ENCODE measurements at regions not wholly inside any gene's neighbourhood (a gene's known extent, or its start where the extent isn't known, plus 50 kb on each side); places are given as distances from the start of the nearest gene placed in this dataset.

DNA sequence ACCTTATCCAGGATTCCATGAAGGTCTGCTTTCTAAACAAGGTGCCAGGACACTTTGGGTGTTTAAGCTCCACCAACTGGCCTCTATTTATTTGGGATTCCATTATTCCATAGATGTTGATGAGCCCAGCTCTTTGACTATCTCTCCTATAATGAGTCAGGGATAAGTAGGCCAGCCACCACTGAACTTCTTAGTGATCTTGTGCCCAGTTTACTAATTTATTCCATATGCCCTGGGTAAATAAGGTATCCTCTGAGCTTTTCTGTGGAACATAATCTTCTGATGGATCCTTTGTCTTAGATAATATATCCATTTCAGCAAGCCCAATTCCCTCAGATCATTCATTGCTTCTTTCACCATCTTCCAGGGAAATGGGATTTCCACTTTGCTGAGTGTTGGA is 535.0 kb downstream of the FOXG1 start:
- no peak for DNase-seq

DNA sequence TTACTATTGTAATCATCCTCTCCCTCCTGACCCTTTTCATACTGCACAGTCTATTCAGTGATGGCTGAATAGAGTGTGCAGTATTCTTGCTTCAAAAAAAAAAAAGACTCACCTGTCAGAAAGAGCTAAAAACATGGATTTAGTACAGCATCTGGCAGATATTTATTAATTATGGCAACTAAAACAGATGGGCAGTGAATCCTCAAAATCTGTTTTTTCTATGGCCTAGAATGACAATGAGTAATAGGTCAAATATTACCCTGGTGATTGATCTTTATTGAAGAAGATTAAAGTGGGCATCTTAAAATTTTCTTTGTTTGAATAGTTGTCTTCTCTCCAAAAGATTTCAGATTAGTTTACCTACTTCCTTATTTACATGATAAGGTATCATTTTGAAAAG is 543.6 kb downstream of the FOXG1 start:
- no peak for DNase-seq

DNA sequence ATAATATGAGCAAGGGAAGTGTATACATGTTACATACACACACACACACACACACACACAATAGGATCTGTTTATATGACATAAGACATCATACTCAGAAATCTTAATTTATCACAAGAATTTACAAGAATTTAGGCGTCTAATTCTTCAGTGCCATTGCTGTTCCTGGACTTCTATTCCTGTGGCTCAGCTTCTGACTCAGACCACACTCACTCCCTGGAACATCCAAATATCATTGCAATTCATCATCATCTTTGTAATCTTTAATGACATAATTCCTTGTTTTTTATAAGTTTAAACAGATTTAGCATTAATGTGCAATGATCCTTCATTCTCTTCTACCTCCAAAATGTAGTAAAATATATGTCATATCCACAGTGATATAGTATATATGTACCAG is 544.2 kb downstream of the FOXG1 start:
- DNase-seq, result no peak

DNA sequence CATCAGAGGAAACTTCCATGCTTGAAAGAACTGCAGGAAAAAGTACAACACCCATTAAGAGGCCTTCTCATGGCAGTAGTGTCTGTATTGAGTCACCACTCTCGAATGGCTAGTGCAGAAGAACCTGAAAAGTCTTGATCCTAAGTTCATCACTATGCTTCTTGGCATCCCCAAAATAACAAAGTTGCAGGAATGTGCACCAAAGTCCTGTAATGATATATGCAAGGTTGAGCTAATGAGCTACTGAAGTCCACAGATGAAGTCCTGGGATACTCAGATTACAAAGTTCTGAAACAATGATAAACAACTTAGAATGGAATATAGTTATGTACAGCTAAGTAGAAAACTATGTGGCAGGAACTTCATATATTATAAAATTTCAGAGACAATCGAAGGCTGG is 545.4 kb downstream of the FOXG1 start:
- DNase-seq, result no peak

DNA sequence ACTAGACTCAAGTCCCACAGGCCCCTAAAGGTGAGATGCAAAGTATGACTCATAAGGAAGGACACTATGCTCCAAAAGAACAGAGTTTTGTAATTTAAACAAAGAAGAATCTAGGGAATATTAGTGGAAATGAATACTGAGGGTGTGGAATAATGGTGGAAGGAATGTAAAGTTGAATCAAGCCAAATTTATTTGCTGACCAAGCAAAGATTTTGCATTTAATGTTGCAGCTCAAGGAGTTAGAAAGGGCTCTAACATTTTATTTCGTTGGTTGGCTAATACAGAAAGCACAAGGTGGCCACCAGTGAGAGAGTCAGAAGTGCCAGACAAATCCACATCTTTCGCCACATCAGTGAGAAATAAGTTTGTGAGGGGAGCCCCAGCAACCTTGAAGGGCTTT is 550.3 kb downstream of the FOXG1 start:
- no peak for DNase-seq

DNA sequence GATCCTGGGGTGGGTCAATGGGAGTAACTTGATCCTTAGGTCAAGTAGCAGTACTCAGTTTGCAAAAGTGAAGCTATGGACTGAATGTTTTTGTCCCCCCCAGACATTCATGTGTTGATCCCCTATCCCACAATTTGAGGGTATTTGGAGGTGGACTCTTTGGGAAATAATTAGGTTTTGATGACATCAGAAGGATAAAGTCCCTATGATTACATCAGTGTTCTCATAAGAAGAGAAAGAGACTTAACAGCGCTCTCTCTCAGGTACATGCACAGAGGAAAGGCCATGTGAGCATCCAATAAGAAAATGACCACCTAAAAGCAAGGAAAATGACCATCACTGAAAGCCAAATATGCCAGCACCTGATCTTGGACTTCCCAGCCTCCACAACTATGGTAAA is 550.8 kb downstream of the FOXG1 start:
- DNase-seq, result no peak

DNA sequence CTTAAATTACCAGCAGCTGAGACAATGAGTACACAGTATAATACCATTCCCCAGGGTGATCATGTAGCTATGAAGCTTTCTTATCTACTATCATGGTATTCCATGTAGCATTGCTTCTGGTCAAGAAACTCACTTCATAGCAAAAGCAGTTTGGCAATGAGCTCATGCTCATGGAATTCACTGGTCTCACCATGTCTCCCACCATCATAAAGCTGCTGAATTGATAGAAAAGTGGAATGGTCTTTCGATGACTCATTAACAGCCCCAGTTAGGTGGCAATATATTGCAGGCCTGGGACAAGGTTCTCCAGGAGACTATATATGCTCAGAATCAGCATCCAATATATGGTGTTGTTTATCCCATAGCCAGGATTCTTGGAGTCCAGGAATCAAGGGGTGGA is 553.7 kb downstream of the FOXG1 start:
- DNase-seq, result no peak

DNA sequence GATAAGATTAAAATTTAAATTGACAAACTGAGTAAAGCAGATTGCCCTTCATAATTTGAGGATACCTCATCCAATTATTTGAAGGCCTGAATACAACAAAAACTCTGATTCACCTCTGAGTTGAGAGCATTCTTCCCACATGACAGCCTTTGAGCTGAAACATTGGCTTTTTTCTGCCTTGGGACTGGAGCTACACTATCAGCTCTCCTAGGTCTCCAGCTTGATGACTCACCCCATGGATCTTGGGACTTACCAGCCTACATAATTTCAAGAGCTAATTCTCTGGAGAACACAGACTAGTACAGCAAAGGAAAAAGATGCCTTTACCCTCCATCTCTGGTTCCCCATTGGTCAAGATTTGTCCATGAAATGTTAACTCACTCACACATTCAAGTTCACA is 555.1 kb downstream of the FOXG1 start:
- no peak for DNase-seq

DNA sequence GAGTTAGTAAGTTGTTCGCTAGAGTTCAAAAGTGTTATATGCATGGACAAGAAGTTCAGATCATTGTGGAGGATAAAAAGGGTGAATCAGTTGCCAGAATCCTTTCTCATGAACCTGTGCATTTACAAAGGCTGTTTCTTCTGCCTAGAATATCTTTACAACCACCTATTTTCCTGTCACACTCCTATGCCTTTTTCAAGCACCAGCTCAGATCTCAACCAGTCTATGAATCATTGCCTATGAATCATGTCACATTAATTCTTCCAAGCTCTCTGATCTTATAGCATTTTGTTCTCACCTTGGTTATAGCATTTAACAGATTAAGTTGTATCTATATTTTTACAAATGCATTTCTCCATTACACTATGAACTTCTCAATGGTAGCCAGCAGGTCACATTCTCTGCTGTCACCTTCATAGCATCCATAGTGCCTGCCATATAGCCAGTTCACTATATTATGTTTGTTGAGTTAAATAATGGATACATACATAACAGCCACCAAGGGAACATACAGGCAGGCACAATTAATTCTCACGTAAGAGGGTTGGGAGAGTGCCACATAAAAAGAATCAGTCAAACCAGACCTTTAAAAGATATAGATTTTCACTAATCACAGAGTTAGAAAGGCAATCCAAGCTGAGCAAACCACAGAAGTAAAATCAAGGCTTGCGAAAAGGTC is 573.0 kb downstream of the FOXG1 start:
- DNase-seq, result no peak

DNA sequence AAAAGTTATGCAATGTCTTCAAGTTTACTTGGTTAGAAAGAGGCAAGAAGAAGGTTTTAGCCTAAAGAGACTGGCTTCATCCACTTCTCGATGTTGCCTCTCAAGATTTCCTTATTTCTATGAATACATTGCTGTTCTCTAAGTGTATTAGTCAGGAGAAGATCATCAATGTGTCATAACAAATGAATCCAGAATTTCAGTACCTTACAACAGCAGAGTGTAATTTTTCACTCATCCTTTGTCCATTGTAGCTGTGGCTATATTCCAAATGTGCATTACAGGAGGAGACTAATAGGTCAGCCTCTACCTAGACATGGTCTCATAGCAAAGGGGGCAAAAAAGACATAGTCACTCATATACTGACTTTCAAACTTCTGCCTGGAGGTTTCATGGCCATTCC is 579.1 kb downstream of the PRKD1 start:
- no peak for DNase-seq

DNA sequence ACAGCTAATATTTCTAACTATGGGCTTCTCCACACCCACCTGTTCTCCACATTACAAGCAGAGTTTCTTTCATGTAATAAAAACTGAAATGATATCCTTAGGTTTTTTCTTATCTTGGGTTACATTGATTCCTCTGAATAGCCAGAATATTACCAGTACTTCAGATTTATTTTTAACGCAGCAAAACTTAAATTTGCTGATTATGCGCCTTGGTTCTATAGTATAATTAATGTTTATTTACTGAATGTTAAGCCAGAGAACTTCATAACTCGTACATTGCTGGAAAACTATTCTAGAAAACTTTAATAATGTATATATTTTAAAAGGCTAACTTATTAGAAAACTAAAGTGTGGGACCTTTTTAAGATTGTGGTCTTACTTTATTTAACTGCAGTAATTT is 577.2 kb downstream of the PRKD1 start:
- no peak for DNase-seq

DNA sequence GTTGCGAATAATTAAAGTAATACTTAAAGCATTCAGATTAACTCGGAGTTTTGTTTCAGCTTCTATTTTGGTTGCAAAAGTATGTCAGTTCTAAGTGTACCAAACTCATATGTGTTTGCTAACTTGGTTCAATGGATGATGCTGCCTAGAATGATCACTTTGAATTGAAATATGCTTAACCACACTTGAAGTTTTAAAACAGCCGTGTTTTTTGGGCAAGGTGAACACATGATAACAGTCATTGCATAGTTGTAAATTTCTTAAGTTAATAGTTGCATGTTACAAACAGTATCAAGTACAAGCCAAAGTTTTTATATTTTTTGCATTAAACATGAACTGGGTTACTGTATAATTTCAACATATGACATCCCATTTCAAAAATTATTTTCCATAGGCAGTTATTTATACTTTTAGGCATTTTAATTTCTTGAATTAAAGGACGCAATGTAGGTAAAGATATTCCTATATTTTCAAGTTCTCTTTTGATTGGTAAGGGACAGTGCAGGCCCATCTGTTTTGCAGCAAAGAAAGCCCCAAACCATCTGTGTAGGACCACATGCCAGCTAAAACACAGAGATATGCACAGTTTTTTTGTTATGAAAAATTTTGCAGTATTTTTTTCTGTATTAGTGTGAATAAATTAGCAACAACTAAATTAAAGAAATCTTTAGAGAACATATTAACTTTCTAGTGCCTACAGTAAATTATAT is 575.5 kb downstream of the PRKD1 start:
- DNase-seq, result no peak

DNA sequence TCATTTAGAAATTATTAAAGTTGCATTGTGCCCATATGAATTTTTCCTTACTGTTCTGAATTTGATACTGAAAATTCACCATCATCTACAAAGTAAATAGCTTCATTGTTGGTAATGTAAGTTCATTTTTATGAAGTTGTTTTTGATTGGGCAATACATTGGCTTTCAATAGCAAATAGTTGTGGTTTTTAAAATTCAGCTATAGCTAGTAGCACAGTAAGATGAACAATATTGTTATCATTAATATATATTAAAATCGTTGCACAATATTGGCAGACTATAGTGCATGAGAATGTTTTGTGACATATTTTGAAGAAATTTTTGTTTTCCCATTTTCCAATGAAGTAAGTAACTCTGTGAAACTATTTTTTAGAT is 575.0 kb downstream of the PRKD1 start:
- no peak for DNase-seq

DNA sequence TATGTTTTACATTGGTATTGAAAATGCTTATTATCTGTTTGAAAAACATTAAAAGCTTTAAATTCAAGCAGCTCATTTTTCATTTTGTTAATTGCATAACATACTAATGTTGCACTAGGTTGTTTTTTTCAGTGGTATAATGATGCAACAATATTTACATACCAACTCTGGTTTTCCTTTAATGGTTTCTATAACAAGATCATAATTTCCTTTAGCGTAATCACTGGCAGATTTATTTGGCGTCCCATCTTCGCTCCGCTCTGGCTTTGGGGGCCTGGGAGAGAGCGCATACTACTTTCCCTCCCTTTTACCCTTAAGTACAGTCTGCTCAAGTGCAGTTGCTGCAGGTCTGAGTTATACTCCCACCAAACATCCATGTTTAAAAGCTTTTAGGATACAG is 574.1 kb downstream of the PRKD1 start:
- DNase-seq, result no peak

DNA sequence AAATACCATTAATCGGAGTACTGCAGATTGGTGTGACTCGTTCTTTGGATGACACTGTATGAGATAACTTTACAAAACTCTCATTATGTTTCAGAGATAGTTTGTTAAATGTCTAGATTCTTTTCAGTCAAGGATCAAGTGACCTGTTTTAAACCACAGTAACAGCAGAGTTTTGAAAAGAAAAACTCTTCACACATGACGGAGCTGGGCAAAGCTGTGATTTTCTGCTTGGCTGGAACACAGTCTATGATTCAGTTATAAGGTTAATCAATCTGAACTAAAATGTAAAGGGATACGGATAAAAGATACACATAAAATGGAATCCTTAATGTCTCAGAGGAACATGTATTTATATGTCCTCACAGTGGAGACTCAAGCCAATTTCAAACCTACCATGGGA is 573.2 kb downstream of the PRKD1 start:
- no peak for DNase-seq

DNA sequence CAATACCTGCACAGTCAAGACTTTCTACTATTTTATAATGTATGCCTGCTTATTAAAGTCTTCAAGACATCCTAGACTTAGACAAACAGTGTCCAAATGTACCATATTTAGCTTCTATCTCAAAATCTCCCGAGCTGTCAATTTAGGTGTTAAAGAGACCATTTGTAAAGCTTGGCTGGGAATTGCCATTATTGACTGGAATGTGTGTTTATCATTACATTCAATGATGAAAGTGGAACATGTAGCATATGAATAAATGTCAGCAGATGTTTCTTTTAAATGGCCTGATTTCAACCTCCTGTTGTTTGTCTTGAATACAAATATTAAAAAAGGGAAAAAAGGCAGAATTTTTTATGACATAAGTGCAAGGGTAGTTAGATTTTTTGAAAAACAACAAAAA is 572.3 kb downstream of the PRKD1 start:
- no peak for DNase-seq

DNA sequence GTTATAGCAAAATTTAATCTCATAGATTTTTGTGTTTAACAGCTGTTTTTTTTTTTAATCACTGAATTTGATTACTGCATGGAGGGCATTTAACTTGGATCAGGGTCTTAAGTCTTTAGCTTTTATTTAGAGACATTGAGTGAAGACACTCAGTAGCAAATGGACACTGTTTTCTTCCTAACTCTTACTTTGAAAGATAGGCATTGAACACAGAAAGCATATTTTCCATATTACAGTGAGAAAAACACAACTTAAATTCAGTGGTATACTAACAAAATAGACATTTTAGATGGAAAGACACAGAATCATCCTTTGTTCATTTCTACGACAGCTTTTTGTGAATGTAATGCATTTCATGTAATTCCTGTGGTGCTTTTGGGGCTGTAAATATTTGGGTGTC is 571.8 kb downstream of the PRKD1 start:
- no peak for DNase-seq

DNA sequence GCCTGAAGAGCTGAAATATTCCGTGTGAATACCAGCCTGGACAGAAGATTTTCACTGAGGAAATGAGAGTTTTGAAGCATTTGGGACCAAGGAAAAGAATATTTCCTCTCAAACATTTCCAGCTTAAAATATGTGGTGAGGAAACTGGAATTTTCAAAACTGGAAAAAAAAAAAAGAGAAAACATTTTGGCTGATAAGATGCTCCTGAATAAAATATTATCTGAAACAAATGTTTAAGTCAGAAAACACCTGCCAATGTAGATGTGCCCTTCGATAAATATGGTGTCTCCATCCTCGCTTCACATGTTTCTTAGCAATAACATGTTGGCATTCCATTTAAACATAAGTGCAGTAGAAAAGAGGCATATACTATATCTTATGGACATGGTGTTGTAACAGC is 567.0 kb downstream of the PRKD1 start:
- no peak for DNase-seq

DNA sequence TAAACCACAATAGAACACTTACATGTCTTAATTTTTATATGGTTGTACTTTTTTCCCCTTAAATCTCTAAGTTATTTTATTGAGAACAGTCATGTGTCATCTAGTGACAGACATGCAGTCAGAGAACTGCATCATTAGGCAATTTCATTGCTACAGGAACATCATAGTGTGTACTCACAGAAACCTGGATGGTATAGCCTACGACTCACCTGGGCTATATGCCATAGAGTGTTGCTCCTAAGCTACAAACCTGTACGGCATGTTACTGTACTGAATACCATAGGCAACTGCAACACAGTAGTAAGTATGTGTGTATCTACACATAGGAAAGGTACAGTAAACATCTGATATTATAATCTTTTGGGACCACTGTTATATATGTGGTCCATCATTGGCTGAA is 557.6 kb downstream of the PRKD1 start:
- DNase-seq, result no peak

DNA sequence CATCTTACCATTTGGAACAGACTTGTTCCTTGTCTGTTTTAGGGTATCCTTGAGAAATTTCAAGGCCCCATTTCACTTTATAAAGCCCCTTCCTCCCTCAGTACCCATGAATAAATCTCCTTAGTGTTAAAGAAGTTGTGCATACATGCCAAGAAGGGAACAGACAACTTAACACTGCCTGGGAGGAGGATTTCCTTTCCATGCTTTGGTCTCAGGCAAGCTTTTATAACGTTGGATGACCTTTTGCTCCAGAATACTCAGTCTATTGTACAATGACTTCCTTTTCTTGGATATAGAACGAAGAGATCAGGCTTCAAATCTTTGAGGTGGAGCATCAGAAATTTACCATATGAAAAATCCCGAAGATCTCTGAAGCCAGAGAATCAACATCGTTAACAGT is 551.4 kb downstream of the PRKD1 start:
- DNase-seq, result no peak

DNA sequence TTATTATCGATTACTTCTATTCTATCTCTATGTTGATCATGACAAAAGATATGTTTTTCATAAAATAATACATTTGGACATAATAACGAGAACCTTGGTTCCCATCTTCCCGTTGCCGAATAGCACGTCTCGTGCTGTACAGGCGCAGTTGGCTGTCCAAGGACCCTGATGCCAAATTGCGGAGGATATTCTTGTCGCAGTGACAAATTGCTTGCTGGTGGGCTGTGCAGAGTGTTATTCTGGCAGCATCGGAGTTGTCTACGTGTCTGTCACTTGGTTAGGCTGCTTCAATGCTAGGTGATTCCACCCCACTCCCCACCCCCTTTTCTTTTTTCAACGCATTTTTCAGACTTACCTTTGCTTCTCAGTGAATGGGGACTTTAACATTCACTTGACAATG is 546.8 kb downstream of the PRKD1 start:
- DNase-seq, result no peak

DNA sequence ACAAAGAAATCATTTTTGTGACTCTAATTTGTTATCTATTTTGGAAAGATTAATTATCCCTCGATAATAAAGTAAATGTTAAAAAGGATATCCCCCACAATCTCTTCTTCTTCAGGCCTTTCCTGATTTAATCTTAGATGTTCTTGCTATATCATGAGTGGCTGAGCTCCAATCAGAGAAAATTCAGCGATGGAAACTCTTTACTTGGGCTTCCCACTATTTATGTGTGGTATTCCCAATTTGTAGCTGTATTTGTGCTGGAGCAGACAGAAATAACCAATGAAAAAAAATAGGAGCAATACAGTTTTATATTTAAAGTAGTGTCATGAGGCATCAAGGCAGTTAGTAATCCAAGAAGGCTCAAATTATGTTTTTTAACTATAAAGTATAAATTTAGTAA is 539.1 kb downstream of the PRKD1 start:
- DNase-seq, result no peak

DNA sequence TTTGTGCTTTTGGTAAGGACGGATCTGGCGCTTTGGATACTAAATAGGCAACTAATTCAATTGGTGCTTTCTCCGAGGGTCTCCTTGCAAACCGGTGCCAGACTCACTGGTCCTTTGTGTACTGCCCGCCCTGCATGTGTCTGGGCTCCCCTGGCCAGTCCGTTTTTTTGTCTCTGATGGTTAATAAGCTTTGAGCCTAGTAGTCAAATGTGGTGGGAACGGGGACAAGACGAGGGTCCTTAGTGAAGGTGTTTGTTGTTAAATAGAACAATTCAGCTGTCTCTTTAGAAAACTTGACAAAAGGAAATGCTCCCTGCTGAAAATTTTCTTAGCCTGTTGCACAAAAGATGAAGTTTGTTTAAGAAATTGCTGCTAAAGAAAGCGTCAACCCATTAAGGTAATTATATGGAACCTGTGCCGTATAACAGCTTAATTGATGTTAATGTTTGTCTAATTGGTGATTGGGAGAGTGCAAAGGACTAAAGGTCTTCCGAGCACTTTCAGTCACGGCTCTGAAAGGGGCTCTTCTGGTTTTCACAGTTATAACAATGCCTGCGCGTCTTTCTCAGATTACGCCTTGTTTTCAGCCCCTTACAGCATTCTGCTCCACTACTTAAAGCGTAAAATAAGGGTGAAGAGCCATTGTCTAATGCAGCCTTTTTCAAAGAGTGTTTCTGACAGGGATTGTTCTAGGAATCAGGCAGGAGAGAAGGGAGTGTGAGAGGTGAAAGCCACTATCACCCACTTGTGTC is 537.4 kb downstream of the PRKD1 start:
- DNase-seq, result no peak

DNA sequence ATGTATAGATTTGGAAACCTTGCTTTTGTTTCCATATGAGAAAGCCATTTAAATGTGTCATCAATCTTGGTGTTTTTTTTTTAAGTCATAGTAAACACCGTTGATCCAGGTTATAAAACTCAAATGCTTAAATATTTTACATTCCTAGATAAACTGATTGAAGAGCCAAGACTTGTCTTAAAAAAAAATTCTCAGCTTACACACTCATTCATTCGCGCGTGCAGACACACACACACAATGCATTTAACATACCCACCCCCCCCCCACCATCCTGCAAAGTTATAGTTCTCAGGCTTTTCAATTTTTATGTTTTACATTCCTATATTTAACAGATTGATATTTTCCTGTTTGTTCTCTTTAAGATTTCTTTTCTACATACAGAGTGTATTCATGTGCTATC is 536.4 kb downstream of the PRKD1 start:
- DNase-seq, result no peak

DNA sequence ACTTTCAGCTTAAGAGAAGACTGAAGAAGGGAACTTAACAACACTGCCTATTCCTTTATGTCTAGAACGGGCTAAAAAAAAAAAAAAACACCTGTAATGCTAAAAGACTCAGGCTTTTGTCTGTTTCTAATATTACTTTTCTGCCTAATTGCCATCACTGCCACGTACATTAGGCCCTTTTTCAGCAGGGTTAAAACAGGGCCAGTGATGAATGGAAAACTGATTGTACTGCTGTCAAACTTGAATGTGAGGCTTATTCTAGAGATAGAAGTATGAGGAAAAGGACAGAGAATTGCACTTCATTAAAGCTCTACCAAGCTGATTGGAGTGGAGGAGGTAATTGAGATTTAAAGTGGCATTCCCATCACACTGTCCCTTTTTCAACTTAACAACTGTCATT is 535.8 kb downstream of the PRKD1 start:
- DNase-seq, result no peak

All from stimulated activated CD4-positive, alpha-beta T cell treated with anti-CD3 and anti-CD28 coated beads, Interleukin-15, amount 100 ng/mL, for 24 hours (primary cell).